GM19023 (cell line): ENCODE measurements at regions not wholly inside any gene's neighbourhood (a gene's known extent, or its start where the extent isn't known, plus 50 kb on each side); places are given as distances from the start of the nearest gene placed in this dataset.

ENCODE experiments used
- ATAC-seq: cut with Tn5 transposase; IDR thresholded peaks from one replicate; pipeline ENCODE4 v1.9.1; 2021; ENCODE audit warnings: mild to moderate bottlenecking, moderate library complexity; ENCODE audit not compliant: unreplicated experiment

DNA sequence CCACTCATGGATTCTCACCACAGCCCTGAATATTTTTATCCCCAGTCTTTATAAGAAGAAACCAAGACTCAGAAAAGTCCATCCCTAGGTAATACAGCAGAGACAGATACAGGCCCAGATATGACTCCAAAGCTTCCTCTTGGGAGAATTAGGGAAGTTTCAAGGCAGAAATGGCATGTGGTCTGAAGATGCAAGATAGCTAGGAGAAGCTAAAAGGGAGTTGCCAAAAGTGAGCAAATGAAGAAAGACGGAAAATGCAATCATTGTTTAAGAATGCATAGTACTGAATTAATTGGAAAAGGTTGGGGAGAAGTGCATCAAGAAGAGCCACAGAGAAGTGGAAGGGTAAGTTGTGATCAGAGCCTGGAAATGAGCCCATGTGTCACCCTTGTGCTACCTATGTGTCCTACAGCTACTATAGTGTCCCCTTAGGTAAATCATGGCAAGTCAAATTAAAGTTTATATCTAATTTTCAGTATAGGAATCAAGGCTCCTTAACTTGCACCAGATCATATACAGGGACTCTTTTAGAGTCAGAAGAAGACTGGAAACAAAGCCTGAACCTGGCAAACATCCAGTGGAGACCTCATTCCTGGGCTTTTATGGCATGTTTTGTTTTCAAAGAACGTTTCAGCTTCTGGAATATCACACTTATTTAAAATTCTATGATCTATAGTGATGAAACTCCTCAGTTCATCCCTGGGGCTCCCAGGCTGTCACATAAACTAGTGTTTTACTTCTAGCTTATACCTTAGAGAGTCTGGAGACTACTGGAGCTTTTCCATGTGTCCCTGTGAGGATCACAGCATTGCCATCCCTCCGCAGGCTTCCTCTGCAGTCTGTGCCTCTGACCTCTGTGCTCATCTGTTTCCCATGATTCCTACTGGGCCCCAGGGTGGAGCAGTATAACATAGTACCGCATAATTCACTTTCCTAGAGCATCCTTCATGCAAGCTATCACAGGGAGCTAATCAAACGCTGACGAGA, 189.0 kb upstream of the CDKN3 start:
- ATAC-seq, result no peak

DNA sequence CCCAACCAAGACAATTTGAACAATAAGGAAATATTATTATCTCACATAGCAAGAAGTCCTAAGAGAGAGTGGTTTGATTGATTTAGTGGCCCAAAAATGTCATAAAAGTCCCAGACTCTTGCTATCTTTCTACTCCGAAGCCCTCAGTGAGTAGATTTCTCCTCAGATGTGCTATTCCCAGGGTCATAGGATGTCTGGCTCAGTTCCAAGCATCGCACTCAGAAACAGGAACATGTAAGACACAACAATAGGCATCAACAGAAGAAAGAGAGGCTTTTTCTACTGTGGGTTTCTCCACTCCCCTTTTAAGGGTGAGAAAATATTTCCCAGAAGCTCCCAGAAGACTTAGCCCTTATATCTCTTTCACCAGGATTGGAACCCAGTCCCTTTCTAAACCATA, 188.1 kb upstream of the CDKN3 start:
- no peak for ATAC-seq

DNA sequence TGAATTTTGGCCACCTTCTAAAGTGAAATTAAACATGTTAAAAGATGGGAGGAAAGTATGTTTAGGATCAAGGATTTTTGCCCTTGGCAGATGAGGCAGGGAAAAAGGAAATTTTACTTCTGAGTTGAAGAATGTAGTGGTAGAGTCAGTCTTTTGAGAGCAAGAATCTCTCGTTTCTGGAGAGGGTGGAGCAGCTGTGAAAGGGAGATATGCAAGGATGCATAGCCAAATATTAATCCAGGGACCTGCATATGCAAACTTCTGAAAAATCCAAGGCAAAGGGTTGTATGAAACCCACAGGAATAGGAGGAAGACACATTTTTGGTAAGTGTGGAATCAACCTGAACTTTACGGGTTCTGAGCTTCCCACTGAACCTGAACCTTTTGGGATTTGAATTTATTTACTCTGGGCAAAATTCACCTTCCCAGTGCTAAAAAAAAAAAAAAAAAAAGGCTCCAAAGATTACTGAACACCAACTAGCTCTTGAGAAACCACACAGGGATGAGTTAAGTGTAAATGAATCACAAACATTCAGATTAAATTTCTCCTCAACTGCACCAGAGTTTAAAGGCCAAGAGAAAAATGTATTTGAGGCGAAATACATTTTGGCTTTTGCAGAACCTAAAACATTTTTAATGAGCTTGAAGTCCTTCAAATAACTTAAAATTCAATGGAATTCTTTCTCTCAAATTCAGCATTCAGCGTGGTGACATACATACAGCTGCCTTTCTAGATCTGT, 187.1 kb upstream of the CDKN3 start:
- no peak for ATAC-seq

DNA sequence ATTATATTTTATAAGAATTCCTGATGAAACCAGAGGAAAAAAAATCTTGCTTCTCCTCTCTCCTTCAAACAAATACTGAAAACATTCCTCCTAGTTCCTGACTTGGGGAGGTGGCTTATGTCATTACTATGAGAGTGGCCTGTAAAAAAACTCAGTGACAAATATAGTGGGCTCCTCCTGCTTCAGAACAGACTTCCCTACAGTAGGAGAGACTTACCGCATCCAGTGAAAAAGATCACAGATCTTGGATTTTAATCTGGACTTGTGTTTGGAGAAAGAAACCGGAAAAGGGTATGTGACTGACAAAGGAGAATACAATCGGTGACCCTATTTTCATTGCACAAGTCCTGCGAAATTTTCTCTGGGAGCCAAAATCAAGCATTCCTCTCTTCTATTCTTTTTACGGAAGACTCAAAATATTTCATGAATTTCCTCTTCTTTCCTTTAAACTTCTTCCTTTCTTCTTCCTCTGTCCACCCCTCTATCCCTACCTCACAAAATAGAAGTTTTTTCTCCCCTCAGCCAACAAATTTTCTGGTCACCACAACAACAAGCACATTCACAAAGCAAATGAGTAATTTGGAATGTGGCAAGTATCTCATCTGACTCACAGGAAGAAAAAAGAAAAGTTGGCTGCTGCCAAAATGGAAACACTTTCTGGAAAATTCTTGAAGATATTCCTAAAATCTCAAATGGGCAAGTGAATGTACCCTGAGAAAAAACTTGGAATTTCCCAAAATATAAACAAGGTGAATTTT, 185.1 kb upstream of the CDKN3 start:
- no peak for ATAC-seq

DNA sequence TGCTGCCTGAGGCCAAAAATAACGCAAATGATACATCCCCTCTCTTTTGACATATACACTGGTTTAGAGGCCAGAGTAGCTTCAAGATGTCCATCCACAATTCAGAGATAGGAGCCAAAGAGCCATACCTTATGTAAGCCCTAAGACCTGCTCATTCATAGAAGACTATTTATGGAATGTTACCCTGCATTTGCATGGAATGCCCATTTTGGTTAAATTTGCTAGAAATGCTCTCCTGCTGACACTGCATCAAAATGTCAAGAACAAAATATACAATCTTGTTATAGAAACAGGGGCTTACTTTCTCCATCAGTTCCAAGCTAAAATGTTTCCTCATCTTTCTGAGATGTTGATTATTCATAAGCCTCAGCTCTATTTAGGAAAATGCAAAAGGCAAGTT, 183.3 kb upstream of the CDKN3 start:
- no peak for ATAC-seq

DNA sequence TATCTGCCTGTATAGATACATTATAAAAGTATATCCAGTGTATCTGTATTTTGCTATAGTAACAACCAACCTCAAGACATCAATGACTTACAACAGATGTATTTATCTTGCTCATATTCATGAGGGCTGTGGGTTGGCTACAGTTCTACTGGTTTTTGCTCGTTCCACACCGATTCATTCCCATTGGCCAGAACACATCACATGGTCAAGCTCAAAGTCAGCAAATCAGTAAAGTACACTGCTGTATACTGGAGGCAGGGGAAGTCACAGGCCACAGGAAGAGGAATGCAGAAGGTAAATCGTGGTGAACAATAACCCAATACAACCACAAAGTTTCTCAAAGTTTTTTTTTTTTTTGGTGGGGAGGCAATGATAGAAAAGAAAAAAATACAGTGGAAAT, 180.0 kb upstream of the CDKN3 start:
- ATAC-seq, result no peak

DNA sequence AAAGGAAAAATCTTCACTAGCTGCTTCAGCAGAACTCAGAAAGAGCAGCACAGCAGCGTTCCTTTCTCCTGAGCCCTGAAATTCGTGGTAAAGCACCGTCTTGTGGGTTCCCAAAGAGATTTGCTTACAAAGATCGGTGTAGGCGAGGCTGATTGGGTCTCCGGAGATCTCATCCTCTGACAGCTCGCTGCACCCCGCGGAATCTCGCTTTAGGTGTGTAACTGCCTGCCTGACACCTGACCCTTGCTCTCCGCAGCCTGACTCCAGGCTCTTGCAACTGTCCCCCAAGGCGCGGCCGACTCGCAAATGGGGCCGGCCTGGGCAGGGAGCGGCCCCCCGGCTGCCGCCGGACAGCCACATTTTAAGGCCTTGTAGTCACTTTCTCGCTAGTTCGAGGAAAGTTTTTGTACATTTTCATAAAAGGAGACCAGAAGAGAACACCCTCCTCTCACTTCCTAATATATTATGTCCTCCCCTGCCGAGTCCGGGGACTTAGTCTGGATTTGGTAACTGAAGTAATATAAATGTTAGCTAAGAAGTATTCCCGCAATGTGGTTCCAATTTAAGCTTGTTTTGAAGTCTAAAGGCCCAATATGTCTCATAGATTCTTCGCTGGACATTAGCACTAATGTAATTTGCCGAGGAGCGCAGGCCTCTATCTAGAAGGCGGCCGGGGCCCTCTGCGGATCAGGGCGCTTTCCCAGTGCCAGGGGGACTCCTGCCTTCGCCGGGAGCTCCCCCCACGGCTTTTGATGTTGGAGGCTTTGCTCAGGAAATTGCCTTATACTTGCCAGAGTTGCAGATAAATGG, 177.3 kb upstream of the CDKN3 start:
- no peak for ATAC-seq

DNA sequence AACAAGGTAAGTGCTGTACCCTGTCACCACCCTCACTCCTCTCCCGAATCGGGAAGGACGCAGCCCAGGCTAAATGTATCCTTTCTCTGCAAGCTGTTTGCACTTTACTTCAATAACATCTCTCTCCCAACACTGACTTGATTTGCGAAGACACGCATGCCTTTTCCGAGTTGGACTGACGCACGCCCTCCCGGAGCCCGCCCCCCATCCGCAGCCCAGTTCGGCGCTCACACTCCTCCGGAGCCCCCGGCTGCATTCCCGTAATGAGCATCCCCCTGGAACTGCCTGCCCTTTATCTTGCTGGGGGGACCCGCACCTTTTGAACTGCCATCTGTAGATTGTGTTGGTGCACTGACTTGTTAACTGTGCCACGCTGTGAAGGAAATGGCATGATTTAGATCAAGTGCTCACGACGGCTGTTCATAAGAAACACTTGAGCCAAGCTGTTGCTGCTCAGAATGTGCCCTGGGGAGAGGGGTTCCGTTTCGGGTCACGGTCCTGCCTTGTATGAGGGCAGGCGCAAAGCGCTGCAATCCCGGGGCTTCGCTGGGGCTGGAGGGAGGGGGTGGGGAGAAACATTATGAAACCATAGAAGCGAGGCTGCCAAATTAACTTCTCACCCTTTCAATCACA, 176.6 kb upstream of the CDKN3 start:
- no peak for ATAC-seq

DNA sequence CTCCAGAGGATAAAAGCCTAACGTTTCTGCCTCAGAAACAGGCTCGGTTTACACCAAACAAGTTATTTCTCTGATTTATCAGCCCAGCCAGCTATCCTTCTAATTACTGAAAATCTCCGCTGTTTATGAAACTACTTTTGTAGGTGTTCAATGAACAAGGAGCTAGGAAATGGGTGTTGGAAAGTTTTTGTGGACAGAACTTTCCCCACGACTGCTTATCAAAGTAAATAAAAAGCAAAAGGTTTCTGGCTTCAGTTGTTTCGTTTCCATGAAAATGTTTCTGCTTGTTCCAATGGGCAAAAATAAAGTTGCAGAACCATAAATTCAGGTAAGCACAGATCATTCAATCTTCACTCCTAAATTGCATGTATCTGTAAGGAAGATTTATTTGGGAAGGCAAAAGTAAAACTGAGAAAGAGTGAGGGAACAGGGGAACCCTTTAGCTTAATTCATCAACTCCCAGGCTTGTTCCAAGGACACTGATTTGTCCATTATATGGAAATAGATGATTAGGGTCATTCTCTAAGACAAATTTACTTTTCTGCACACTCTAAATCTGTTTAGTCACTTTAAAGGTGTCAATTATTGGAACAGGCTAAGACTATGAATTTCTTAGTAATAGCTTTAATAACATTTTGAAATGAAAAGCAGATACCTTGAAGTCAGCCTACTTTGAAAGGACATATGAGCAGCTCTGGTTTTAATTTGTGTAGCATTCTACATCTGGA, 175.9 kb upstream of the CDKN3 start:
- no peak for ATAC-seq

DNA sequence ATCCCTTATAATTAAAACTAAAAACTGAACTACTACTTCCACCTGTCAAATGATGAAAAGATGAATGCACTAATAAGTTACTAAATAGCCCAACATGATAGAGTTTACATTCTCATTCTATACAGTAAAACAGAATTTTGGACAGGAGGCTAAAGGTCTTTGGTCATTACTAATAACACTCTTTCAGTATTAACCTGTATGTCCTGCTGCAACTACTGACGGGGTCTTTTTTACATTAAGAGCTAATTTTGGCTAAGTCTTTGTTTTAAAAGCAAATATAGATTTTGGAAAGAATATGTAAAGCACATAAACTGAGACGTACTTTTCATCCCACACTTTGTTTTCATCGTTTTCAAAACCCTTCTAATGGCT, 175.4 kb upstream of the CDKN3 start:
- no peak for ATAC-seq

DNA sequence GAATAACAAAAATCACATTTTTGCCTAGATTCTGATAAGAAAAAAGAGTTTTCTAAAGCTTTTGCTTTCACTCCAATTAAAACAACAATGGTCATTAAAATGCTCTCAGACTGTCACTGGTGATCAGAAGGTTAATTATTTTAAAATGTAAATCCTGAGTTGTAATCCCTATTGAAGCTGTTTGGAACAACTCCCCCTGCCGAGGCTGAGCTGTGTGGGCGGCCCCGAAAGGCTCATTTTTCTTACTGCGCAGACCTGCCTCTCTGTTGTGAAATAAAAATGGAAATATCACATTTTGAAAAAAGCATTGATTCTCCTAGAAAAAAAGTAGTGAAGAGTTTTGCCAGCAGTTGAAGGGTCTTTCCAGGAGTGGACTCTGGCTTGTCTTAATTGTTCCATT, 174.8 kb upstream of the CDKN3 start:
- ATAC-seq, result no peak

DNA sequence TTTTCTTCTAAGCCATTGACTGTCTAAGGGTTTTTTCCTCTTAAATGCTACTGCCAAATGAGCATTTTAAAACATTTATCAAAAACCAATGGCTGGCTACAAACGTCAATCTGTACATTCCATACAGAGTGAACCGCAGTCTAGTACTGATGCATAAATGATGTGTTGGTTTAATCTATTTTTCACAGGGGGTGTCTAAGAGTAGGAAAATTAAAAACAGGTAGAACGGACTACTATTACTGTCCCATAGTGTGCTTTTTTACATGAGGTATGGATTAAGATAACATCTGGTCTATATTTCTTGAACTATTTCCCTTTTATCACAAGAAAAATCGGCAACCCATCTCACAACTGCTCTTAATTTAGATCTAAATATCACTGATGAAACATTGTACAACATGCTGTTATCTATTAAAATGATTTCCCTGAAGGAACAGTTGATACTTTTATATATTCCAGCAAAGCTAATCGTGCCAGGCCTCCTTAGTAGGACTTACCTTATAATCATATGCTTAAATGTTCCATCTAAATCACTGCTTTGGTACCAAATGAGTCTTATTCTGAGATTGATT, 172.9 kb upstream of the CDKN3 start:
- ATAC-seq, result no peak

DNA sequence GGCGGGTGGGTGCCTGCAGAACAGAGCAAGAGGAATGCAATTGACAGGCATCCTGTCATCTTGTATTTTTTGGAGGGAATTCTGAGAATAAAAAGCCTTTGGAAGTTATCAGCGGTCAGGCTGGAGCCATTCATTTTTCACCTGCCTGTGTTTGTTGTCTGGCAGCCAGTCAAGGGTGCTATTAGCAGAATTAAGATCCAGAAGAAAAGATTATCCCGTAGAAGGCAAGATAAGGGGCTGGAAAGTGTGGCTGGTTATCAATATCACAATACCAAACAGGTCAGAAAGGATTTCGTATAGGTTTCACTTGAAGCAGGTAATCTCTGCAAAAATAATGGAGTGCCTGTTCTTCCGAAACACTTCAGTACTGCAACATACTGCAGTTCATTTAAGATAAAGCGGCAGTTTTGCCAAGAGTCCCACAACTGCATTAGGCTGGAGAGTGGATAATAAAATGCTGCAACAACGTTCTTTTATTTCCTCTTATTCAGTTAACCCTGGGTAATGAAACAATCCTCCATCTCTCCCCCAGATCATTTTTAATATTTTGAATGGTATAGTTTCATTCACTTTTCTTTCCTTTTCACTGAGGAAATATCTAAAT, 171.2 kb upstream of the CDKN3 start:
- ATAC-seq, result no peak

DNA sequence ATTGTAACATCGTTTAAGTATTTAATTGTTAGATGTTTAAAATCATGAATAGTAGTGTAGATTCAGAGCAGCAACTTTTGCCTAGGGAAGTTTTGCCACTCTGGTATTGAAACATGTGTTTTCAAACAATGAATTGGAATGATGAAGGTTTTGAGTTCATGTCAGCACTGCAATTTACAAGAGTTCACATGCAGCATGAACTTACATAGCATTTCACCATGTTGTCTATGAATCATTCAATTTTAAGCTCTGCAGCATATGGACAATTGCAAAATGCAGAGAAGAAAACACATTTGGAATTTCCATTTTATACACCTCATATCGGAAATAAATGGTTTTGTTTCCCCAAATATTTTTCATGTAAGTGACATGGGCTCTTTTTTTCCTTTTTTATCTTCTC, 170.7 kb upstream of the CDKN3 start:
- ATAC-seq, result no peak

DNA sequence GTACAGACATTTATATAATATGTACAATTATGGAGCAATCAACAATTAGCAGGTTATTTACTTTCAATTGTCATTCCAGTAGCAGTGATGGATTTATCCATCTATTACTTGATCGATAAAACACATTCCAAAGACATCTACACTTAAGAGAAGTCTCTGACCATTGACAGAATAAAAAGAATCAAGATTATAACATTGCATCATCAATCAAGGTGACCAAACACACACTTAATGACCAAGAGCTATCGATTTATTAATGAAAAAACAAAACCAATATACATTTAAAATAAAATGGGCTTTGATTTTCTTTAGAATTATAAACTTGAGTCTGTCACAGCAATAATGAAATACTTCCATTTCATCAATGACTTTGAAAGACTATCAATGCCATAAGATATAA, 170.2 kb upstream of the CDKN3 start:
- no peak for ATAC-seq

DNA sequence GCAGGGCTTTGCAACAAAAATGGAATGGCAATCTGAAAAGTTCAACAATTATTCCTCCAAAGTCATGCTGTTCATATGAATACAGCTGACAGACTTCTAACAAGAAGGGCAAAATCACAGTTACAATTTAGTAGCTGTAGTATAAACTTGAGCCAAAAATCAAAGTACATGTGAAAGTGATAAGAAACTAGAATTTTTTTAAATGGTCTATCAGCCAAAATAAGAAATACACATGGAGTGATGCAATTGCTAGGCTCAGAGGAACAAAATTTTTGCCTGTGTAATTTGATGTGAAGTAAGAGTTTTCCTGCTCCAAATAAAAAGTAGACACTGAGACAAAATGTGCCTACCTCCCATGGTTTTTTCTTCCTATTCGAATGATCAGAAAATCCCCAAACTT, 167.7 kb upstream of the CDKN3 start:
- ATAC-seq, result no peak

DNA sequence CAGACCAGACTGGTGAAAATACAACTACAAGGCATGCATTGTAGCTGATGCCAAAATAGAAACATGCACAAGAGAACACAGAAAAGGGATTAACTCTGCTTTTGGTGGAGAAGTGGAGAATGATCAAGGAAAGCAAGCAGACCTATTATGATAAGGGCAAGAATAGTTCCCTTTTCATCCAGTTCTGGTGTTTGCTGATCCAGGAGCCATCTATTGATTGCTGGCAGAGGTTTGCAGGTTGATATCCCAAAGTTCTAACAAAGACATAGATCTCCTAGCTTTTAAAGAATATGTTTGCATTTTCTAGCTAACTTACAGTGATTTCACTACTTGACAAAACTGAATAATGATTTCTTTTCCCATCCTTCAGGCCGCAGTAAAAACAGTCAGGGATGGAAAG, 166.2 kb upstream of the CDKN3 start:
- no peak for ATAC-seq

DNA sequence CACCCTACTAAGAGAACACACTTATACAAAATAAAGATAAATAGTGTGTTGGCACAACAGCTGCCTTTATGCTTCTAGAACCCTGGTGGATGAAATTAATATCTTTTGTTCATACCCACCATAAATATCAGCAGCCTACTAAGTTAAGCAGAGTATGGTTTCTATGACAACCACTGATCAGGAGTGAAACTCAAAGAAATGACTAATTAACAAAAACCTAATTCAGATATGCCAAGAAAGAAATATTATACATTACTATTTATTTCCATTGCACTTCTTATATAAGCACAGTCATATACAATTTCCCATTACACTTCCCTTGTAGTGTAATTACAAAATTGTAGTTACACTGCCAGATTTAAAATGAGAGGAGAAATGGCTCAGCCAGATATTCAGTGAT, 164.1 kb upstream of the CDKN3 start:
- ATAC-seq, result no peak

DNA sequence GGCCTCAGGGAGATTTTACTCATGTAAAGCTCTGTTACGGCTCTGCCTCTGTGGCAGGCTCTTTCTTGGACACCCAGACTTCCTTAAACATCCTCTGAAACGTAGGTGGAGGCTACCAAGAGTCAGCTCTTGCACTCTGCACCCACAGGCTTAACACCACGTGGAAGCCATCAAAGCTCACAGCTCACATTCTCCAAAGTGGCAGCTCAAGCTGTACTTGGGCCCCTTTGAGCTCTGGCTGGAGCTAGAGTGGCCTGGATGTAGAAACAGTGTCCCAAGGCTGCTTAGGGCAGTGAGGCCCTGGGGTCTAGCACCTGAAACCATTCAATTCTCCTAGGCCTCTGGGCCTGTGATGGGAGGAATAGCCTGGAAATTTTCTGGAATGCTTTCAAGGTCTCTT, 155.3 kb upstream of the CDKN3 start:
- no peak for ATAC-seq
